ENCODE measurements at regions not wholly inside any gene's neighbourhood (a gene's known extent, or its start where the extent isn't known, plus 50 kb on each side); places are given as distances from the start of the nearest gene placed in this dataset.
A peak's percentile ranks its signal among the peaks of the same experiment; 100 is the strongest.
"Not testable (repeated sequence)": the region's sequence is repeated elsewhere in the genome, so short reads cannot be mapped to it uniquely, and the experiment has no call there.

DNA sequence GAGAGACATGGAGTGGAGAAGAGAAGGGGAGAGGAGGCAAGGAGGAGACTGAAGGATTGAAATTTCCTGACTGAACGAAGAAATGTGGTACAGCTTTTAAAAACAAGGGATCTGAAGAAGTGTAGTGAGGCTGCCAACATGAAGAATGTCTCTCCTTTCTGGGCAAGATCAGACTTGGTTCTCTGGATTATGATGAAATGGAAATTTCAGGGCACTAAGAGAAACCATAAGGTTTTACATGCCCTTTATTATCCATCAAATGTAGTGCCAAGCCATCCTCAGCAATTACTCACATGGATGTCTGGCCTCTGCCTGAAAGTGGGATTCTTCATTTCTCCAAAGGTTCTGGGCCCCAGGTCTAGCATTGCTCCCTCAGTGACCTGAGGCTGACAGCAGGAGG, 77.6 kb upstream of the CCDC80 start:
- H3K27me3 Mint-ChIP-seq (ENCODE audit: low read depth), result no peaks in the 10 kb centered on the region

DNA sequence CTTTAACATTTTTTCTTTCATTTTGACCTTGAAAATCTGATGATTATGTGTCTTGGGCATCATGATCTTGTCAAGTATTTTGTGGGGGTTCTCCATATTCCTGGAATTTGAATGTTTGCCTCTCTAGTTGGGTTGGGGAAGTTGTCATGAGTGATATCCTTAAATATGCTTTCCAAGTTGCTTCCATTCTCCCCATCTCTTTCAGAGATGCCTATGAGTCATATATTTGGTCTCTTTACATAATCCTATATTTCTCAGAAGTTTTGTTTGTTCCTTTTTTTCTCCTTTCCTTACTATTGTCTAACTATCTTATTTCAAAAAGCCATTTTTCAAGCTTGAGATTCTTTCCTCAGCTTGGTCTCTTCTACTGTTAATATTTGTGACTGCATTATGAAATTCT, 69.0 kb upstream of the CCDC80 start:
- no peaks in the 10 kb centered on the region for H3K4me1 Mint-ChIP-seq
- H3K27ac Mint-ChIP-seq, result no peak overlapping the region
- H3K9me3 Mint-ChIP-seq, result peaks cover 41% of the 10 kb centered on the region
- no peaks in the 10 kb centered on the region for H3K36me3 Mint-ChIP-seq (ENCODE audit: low read depth)
- H3K27me3 Mint-ChIP-seq (ENCODE audit: low read depth), result peaks cover 4% of the 10 kb centered on the region
- TF ChIP-seq, protein P1, sequence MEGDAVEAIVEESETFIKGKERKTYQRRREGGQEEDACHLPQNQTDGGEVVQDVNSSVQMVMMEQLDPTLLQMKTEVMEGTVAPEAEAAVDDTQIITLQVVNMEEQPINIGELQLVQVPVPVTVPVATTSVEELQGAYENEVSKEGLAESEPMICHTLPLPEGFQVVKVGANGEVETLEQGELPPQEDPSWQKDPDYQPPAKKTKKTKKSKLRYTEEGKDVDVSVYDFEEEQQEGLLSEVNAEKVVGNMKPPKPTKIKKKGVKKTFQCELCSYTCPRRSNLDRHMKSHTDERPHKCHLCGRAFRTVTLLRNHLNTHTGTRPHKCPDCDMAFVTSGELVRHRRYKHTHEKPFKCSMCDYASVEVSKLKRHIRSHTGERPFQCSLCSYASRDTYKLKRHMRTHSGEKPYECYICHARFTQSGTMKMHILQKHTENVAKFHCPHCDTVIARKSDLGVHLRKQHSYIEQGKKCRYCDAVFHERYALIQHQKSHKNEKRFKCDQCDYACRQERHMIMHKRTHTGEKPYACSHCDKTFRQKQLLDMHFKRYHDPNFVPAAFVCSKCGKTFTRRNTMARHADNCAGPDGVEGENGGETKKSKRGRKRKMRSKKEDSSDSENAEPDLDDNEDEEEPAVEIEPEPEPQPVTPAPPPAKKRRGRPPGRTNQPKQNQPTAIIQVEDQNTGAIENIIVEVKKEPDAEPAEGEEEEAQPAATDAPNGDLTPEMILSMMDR (IDR thresholded peaks at IDR 0.05; ENCODE audit: unreplicated experiment in 3 of 3), result no peak
- no peak overlapping the region for H3K4me3 Mint-ChIP-seq

More for the DNA sequence above, 77.6 kb upstream of the CCDC80 start:
- Mint-ChIP-seq H3K4me1 (peaks cover 11% of the 10 kb centered on the region), H3K27ac (no peak overlapping the region), H3K9me3 (no peaks in the 10 kb centered on the region), H3K4me3 (no peak overlapping the region), H3K36me3 (ENCODE audit: low read depth) (no peaks in the 10 kb centered on the region)
- TF ChIP-seq, protein P1 (IDR thresholded peaks at IDR 0.05; ENCODE audit: unreplicated experiment in 3 of 3), result no peak

DNA sequence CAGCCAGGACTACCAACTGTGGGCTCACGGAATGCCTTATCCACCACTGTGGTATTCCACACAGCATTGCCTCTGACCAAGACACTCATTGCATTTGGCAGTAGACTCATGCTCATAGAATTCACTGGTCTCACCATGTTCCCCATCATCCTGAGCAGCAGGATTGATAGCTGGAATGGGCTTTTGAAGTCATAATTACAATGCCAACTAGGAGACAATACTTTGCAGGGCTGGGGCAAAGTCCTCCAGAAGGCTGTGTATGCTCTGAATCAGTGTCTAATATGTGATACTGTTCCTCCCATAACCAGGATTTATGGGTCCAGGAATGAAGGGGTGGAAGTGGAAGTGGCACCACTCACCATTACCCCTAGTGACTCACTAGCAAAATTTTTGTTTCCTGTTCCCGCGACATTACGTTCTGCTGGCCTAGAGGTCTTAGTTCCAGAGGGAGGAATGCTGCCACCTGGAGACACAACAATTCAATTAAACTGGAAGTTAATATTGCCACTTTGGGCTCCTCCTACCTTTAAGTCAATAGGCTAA, 58.6 kb upstream of the CCDC80 start:
- Mint-ChIP-seq H3K36me3 (ENCODE audit: low read depth) (no peaks in the 10 kb centered on the region), H3K4me1 (peaks cover 9% of the 10 kb centered on the region), H3K4me3 (no peak overlapping the region), H3K27me3 (ENCODE audit: low read depth) (no peaks in the 10 kb centered on the region), H3K9me3 (peaks cover 19% of the 10 kb centered on the region), H3K27ac (no peak overlapping the region)
- TF ChIP-seq, protein P1 (IDR thresholded peaks at IDR 0.05; ENCODE audit: unreplicated experiment in 3 of 3), result no peak

DNA sequence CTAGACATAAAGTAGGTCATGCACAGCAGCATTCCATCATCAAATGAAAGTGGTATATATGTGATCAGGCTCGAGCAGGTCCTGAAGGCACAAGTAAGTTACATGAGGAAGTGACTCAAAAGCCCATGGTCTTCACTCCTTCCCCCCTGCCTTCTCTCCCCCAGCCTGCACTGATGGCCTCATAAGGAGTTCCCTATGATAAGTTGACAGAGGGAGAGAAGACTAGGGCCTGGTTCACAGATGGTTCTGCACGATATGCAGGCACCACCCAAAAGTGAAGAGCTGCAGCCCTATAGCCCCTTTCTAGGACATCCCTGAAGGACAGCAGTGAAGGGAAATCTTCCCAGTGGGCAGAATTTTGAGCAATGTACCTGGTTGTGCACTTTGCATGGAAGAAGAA, 57.5 kb upstream of the CCDC80 start:
- H3K27ac Mint-ChIP-seq; H3K4me3 Mint-ChIP-seq; H3K36me3 Mint-ChIP-seq (ENCODE audit: low read depth); H3K4me1 Mint-ChIP-seq; H3K27me3 Mint-ChIP-seq (ENCODE audit: low read depth): not testable (repeated sequence)
- peaks cover 26% of the 10 kb centered on the region for H3K9me3 Mint-ChIP-seq

DNA sequence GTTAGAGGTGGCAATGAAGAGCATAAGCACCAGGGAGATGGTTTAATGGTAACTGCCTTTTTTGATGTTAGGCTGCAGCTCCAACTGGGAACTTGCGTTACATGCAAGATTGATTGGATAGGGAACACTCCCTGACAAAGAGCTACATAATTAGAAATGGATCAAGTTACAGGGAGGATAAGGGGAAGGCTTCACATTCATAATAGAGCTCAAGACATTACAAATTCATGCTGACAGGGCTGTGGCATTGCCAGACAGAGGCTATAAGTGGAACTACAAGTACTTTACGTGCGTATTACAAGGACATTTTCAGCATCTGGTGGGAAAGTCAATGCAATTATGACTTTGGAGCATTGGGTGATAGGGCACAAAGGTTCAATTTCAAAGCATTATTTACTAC, 55.3 kb upstream of the CCDC80 start:
- H3K36me3 Mint-ChIP-seq (ENCODE audit: low read depth); H3K4me3 Mint-ChIP-seq; H3K4me1 Mint-ChIP-seq; H3K27me3 Mint-ChIP-seq (ENCODE audit: low read depth): not testable (repeated sequence)
- Mint-ChIP-seq H3K27ac (peak overlapping the region in 1 of 3 experiments; percentile 29), H3K9me3 (peaks cover 28% of the 10 kb centered on the region)
- TF ChIP-seq, protein P1 (IDR thresholded peaks at IDR 0.05; ENCODE audit: unreplicated experiment in 3 of 3), result peak in 1 of 3 experiments; percentile 16

DNA sequence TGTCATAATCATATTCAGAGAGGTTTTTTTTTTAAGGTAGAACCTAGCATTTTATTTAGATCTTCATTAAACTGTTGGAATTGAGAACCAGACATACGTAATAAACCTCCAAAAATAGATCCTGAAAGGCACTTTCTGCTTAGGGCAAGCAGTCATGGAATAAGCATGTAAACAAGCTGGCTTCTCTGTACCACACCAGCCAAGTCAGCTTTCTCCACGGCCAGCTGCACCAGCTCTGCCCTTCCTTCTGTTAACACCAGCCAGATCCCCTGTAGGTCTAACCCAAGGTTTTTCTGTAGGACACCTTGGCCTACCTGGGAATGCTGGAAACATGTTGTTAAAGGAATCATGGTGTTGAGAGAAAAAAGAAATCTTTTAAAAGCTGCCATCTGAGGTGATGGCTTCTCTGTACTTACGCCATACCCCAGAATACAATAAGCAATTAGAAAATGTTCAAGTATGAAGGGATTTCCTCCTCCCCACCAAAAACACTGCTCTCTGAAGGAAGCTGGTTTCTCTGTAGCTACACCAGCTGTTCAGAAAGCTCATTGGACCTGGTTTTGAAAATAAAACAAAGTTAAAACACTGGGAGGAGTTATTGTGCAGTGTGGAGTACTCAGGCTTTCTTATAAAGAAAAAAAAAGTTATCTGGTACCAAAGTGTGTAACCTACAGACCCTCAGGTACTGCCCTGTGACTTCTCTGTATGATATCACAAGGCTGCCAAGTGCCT, 54.6 kb upstream of the CCDC80 start:
- H3K9me3 Mint-ChIP-seq, result peaks cover 22% of the 10 kb centered on the region
- H3K27ac Mint-ChIP-seq; H3K4me1 Mint-ChIP-seq; H3K36me3 Mint-ChIP-seq (ENCODE audit: low read depth); H3K4me3 Mint-ChIP-seq; H3K27me3 Mint-ChIP-seq (ENCODE audit: low read depth): not testable (repeated sequence)

DNA sequence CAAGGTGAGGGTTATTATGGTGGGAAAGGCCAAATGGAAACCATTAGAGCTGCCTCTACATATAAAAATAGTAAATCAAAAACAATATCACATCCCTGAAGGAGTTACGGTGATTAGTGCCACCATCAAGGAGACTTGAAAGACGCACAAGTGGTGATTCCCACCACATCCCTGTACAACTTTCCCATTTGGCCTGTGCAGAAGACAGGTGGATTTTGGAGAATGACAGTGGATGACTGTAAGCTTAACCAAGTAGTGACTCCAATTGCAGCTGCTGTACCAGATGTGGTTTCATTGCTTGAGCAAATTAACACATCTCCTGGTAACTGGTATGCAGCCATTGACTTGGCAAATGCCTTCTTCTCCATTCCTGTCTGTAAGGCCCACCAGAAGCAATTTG, 54.0 kb upstream of the CCDC80 start:
- not testable (repeated sequence) for H3K36me3 Mint-ChIP-seq (ENCODE audit: low read depth); H3K27ac Mint-ChIP-seq; H3K4me3 Mint-ChIP-seq; H3K27me3 Mint-ChIP-seq (ENCODE audit: low read depth); H3K4me1 Mint-ChIP-seq
- peaks cover 19% of the 10 kb centered on the region for H3K9me3 Mint-ChIP-seq

All from nephron (organoid).